ENCODE measurements at regions not wholly inside any gene's neighbourhood (a gene's known extent, or its start where the extent isn't known, plus 50 kb on each side); places are given as distances from the start of the nearest gene placed in this dataset.

GRCh38 chrX:5775846-5776430 lies 452.7 kb downstream of the NLGN4X start:
- H3K27ac Mint-ChIP-seq: no peak overlapping the region
- Histone ChIP-seq H3K4me1 (ENCODE audit: control insufficient read depth, insufficient read depth, low read length) (no peaks in the 10 kb centered on the region), H3K27me3 (ENCODE audit: control insufficient read depth, insufficient read depth, low read length, poor library complexity, severe bottlenecking) (no peaks in the 10 kb centered on the region), H3K36me3 (ENCODE audit: control insufficient read depth, insufficient read depth, low read length) (no peaks in the 10 kb centered on the region), H3K9ac (ENCODE audit: extremely low read depth, low read length, poor library complexity, severe bottlenecking) (no peak overlapping the region), H3K4me3 (ENCODE audit: low read length) (no peak overlapping the region), H3K9me3 (ENCODE audit: control insufficient read depth, low read length) (no peaks in the 10 kb centered on the region), H3K27ac (ENCODE audit: low read depth, low read length) (no peak overlapping the region)
- H3K36me3 Mint-ChIP-seq (ENCODE audit: low read depth): no peaks in the 10 kb centered on the region
- no peaks in the 10 kb centered on the region for H3K4me1 Mint-ChIP-seq
- H3K4me3 Mint-ChIP-seq: no peak overlapping the region
- 67% methylated on average over 3 of the region's 5 CpGs; no CpG with 5 or more reads in 1 of the 2 experiments for WGBS, 2 experiments (ENCODE audit: insufficient coverage in 1 of 2, insufficient read length in 1 of 2)
- H3K9me3 Mint-ChIP-seq: peaks cover 4% of the 10 kb centered on the region
- DNase-seq: no peak
- TF ChIP-seq CTCF (conservative IDR thresholded peaks at IDR 0.05): no peak
- H3K27me3 Mint-ChIP-seq (ENCODE audit: insufficient read depth): no peaks in the 10 kb centered on the region

GRCh38 chrX:5774446-5774845 lies 454.2 kb downstream of the NLGN4X start:
- no peak overlapping the region for H3K27ac Mint-ChIP-seq
- no peaks in the 10 kb centered on the region for H3K27me3 Mint-ChIP-seq (ENCODE audit: insufficient read depth)
- no peaks in the 10 kb centered on the region for H3K4me1 Mint-ChIP-seq
- H3K36me3 ChIP-seq (ENCODE audit: control insufficient read depth, insufficient read depth, low read length): no peaks in the 10 kb centered on the region
- no peak for TF ChIP-seq CTCF (conservative IDR thresholded peaks at IDR 0.05)
- H3K4me1 ChIP-seq (ENCODE audit: control insufficient read depth, insufficient read depth, low read length): no peaks in the 10 kb centered on the region
- no peaks in the 10 kb centered on the region for H3K27me3 ChIP-seq (ENCODE audit: control insufficient read depth, insufficient read depth, low read length, poor library complexity, severe bottlenecking)
- H3K9me3 ChIP-seq (ENCODE audit: control insufficient read depth, low read length): no peaks in the 10 kb centered on the region
- no peak overlapping the region for H3K9ac ChIP-seq (ENCODE audit: extremely low read depth, low read length, poor library complexity, severe bottlenecking)
- H3K36me3 Mint-ChIP-seq (ENCODE audit: low read depth): no peaks in the 10 kb centered on the region
- H3K4me3 ChIP-seq (ENCODE audit: low read length): no peak overlapping the region
- peaks cover 4% of the 10 kb centered on the region for H3K9me3 Mint-ChIP-seq
- no peak overlapping the region for H3K27ac ChIP-seq (ENCODE audit: low read depth, low read length)
- H3K4me3 Mint-ChIP-seq: no peak overlapping the region
- DNase-seq: no peak

GRCh38 chrX:5771441-5771840 lies 457.2 kb downstream of the NLGN4X start:
- Histone ChIP-seq H3K4me3 (ENCODE audit: low read length) (no peak overlapping the region), H3K9me3 (ENCODE audit: control insufficient read depth, low read length) (no peaks in the 10 kb centered on the region), H3K27me3 (ENCODE audit: control insufficient read depth, insufficient read depth, low read length, poor library complexity, severe bottlenecking) (no peaks in the 10 kb centered on the region), H3K9ac (ENCODE audit: extremely low read depth, low read length, poor library complexity, severe bottlenecking) (no peak overlapping the region), H3K36me3 (ENCODE audit: control insufficient read depth, insufficient read depth, low read length) (no peaks in the 10 kb centered on the region), H3K4me1 (ENCODE audit: control insufficient read depth, insufficient read depth, low read length) (no peaks in the 10 kb centered on the region), H3K27ac (ENCODE audit: low read depth, low read length) (no peak overlapping the region)
- Mint-ChIP-seq H3K4me1 (peaks cover 5% of the 10 kb centered on the region), H3K9me3 (peaks cover 1% of the 10 kb centered on the region), H3K27me3 (ENCODE audit: insufficient read depth) (no peaks in the 10 kb centered on the region), H3K4me3 (no peak overlapping the region), H3K36me3 (ENCODE audit: low read depth) (no peaks in the 10 kb centered on the region), H3K27ac (no peak overlapping the region)
- TF ChIP-seq CTCF (conservative IDR thresholded peaks at IDR 0.05): no peak
- 96% methylated on average over 3 of the region's 3 CpGs; no CpG with 5 or more reads in 1 of the 2 experiments for WGBS, 2 experiments (ENCODE audit: insufficient coverage in 1 of 2, insufficient read length in 1 of 2)
- no peak for DNase-seq
